CD4-positive, alpha-beta T cell (primary cell): ENCODE measurements at regions not wholly inside any gene's neighbourhood (a gene's known extent, or its start where the extent isn't known, plus 50 kb on each side); places are given as distances from the start of the nearest gene placed in this dataset.

Experiments
- ATAC-seq: fragments of 200-7000 bp; cut with Tn5 transposase; one replicate; pipeline ENCODE4 v1.10.0; 2022; ENCODE audit warnings: mild to moderate bottlenecking; ENCODE audit not compliant: poor library complexity
- CTCF ChIA-PET: fragments of 350-600 bp; sonication (Branson Sonifier 250); formaldehyde crosslinking; loops from one replicate; lab custom pipeline; 2021; ENCODE audit warnings: antibody characterized with exemption, inconsistent platforms; lab: Charles Lee
- POLR2A ChIA-PET: fragments of 350-600 bp; sonication (Branson Sonifier 250); formaldehyde crosslinking; loops from one replicate; lab custom pipeline; 2021; ENCODE audit warnings: antibody characterized with exemption, inconsistent platforms; lab: Charles Lee
- DNase-seq, 14 experiments: peaks; one replicate each; pipeline ENCODE4 v3.0.0-alpha.2; 2013 to 2020; ENCODE audit warnings: mixed read lengths in 2 of 14
- H3K27ac ChIP-seq, 2 donors: one replicate each; pipeline versions ENCODE4 v1.5.1 to v1.7.0; 2013; ENCODE audit warnings: low read length in 2 of 2, low read depth in 1 of 2, mild to moderate bottlenecking in 1 of 2
- H3K27me3 ChIP-seq, 2 experiments: 1 replicate in 1 of 2; 2 replicates in 1 of 2; pipeline versions ENCODE4 v1.6.1 to v1.7.0; 2013; ENCODE audit warnings: low read length in 2 of 2, control low read depth in 1 of 2, mild to moderate bottlenecking in 1 of 2, moderate library complexity in 1 of 2; ENCODE audit not compliant: insufficient read depth in 2 of 2, control insufficient read depth in 1 of 2
- H3K36me3 ChIP-seq: one replicate; pipeline ENCODE4 v1.6.1; 2013; ENCODE audit warnings: low read length, control low read depth; ENCODE audit not compliant: insufficient read depth
- H3K4me1 ChIP-seq: one replicate; pipeline ENCODE4 v1.6.1; 2013; ENCODE audit warnings: low read length, control low read depth; ENCODE audit not compliant: insufficient read depth
- H3K4me3 ChIP-seq: one replicate; pipeline ENCODE4 v1.5.1; 2013; ENCODE audit warnings: mild to moderate bottlenecking, low read length, moderate library complexity
- H3K9me3 ChIP-seq, 2 experiments: 1 replicate in 1 of 2; 2 replicates in 1 of 2; pipeline versions ENCODE4 v1.6.1 to v1.7.0; 2013; ENCODE audit warnings: low read length in 2 of 2, mild to moderate bottlenecking in 2 of 2, control low read depth in 1 of 2, moderate library complexity in 1 of 2; ENCODE audit not compliant: control insufficient read depth in 1 of 2, insufficient read depth in 1 of 2
- H3K27ac Mint-ChIP-seq: one replicate; pipeline ENCODE4 v1.8.0; 2020; ENCODE audit warnings: mixed read lengths
- H3K27me3 Mint-ChIP-seq: one replicate; pipeline ENCODE4 v1.8.0; 2021; ENCODE audit warnings: mixed read lengths
- H3K36me3 Mint-ChIP-seq: one replicate; pipeline ENCODE4 v1.8.0; 2021; ENCODE audit warnings: low read depth, mixed read lengths
- H3K4me1 Mint-ChIP-seq: one replicate; pipeline ENCODE4 v1.8.0; 2021; ENCODE audit warnings: low read depth, mixed read lengths
- H3K4me3 Mint-ChIP-seq: one replicate; pipeline ENCODE4 v1.8.0; 2020; ENCODE audit warnings: mild to moderate bottlenecking, mixed read lengths
- H3K9me3 Mint-ChIP-seq: one replicate; pipeline ENCODE4 v1.8.0; 2020; ENCODE audit warnings: mixed read lengths
- CTCF ChIP-seq: fragments of 200-600 bp; IDR thresholded peaks from one replicate; pipeline ENCODE4 v1.8.0; 2022; ENCODE audit warnings: antibody characterized with exemption, mild to moderate bottlenecking
- intact Hi-C, 2 experiments: fragments of 100-400 bp; cut with DNase I in 1 of 2; cut with micrococcal nuclease in 1 of 2; formaldehyde crosslinking; loops; one replicate each; pipeline versions ENCODE4 v1.15.1 to v1.9.0; 2023 to 2025; cut with DNase I, micrococcal nuclease

DNA sequence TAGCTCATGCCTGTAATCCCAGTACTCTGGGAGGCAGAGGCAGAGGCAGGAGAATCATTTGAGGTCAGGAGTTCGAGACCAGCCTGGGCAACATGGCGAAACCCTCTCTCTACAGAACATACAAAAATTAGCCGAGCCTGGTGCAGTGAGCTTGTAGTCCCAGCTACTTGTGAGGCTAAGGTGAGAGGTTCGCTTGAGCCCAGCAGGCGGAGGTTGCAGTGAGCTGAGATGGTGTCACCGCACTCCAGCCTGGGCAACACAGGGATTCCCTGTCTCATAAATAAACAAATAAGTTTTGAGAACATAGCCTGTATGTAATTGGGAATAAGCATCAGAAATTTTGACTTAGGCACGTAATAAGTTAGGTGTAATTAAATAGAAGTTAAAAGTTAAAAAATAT, 971.7 kb upstream of the COX7C start:
- POLR2A ChIA-PET, result no interaction called here
- peaks cover 0 to 8% of the 10 kb centered on the region in 2 experiments for H3K9me3 ChIP-seq
- H3K36me3 ChIP-seq, result no peaks in the 10 kb centered on the region
- H3K27me3 Mint-ChIP-seq, result no peaks in the 10 kb centered on the region
- DNase-seq (no peak), ATAC-seq (no peak)
- H3K4me3 ChIP-seq, result no peak overlapping the region
- H3K9me3 Mint-ChIP-seq, result no peaks in the 10 kb centered on the region
- TF ChIP-seq CTCF, result no peak
- no peaks in the 10 kb centered on the region for H3K27me3 ChIP-seq
- CTCF ChIA-PET, result no interaction called here
- no peaks in the 10 kb centered on the region for H3K4me1 Mint-ChIP-seq
- no peak overlapping the region for H3K27ac ChIP-seq
- no peak overlapping the region for H3K4me3 Mint-ChIP-seq
- no peaks in the 10 kb centered on the region for H3K4me1 ChIP-seq
- H3K36me3 Mint-ChIP-seq, result no peaks in the 10 kb centered on the region
- intact Hi-C loops, result no loop called here
- no peak overlapping the region for H3K27ac Mint-ChIP-seq

DNA sequence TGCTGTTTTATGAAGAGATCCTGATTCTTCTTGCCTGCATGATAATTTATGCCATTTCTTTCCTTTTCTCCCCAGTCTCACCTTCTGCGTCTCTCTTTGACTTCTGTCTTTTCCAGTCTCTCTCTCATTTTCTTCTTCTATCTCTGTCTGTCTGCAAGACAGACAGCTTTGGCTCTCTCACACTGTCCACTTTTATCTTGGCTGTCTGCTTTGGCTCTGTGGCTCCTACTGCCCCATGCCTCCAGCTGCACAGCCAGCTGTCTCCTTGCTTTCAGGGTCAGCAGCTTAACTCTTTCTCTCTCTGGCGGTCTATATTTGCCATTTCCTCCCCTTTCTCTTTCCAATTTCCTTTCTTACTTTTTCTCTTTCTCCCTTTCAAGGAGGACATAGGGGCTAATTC, 971.1 kb upstream of the COX7C start:
- no peak for TF ChIP-seq CTCF
- Mint-ChIP-seq H3K4me3 (no peak overlapping the region), H3K9me3 (peaks cover under 1% of the 10 kb centered on the region), H3K36me3 (no peaks in the 10 kb centered on the region), H3K4me1 (no peaks in the 10 kb centered on the region), H3K27me3 (no peaks in the 10 kb centered on the region), H3K27ac (no peak overlapping the region)
- Histone ChIP-seq H3K9me3 (peaks cover 0 to 8% of the 10 kb centered on the region in 2 experiments), H3K27ac (no peak overlapping the region), H3K4me1 (no peaks in the 10 kb centered on the region), H3K36me3 (no peaks in the 10 kb centered on the region), H3K27me3 (no peaks in the 10 kb centered on the region), H3K4me3 (no peak overlapping the region)
- DNase-seq, result no peak
- ATAC-seq, result no peak
- POLR2A ChIA-PET, result no interaction called here
- intact Hi-C loops, result no loop called here
- CTCF ChIA-PET, result no interaction called here

GRCh38 chr5:85647349-85648127, 970.2 kb upstream of the COX7C start:
- Mint-ChIP-seq H3K4me3 (no peak overlapping the region), H3K4me1 (no peaks in the 10 kb centered on the region), H3K27me3 (no peaks in the 10 kb centered on the region), H3K36me3 (no peaks in the 10 kb centered on the region), H3K27ac (no peak overlapping the region), H3K9me3 (peaks cover 2% of the 10 kb centered on the region)
- H3K36me3 ChIP-seq, result no peaks in the 10 kb centered on the region
- ChIA-PET POLR2A (no interaction called here), CTCF (no interaction called here)
- H3K4me3 ChIP-seq, result no peak overlapping the region
- no peak for ATAC-seq
- H3K27ac ChIP-seq, result no peak overlapping the region
- H3K27me3 ChIP-seq, result no peaks in the 10 kb centered on the region
- TF ChIP-seq CTCF, result no peak
- no peaks in the 10 kb centered on the region for H3K4me1 ChIP-seq
- DNase-seq, result no peak
- H3K9me3 ChIP-seq, result peaks cover 0 to 8% of the 10 kb centered on the region in 2 experiments
- intact Hi-C loops, result no loop called here
